Muscle of arm (tissue), 1 donor: ENCODE measurements at regions not wholly inside any gene's neighbourhood (a gene's known extent, or its start where the extent isn't known, plus 50 kb on each side); places are given as distances from the start of the nearest gene placed in this dataset.
A peak's percentile ranks its signal among the peaks of the same experiment; 100 is the strongest.

Experiments
- DNase-seq: peaks from one replicate; pipeline ENCODE4 v3.0.0-alpha.2; 2013

DNA sequence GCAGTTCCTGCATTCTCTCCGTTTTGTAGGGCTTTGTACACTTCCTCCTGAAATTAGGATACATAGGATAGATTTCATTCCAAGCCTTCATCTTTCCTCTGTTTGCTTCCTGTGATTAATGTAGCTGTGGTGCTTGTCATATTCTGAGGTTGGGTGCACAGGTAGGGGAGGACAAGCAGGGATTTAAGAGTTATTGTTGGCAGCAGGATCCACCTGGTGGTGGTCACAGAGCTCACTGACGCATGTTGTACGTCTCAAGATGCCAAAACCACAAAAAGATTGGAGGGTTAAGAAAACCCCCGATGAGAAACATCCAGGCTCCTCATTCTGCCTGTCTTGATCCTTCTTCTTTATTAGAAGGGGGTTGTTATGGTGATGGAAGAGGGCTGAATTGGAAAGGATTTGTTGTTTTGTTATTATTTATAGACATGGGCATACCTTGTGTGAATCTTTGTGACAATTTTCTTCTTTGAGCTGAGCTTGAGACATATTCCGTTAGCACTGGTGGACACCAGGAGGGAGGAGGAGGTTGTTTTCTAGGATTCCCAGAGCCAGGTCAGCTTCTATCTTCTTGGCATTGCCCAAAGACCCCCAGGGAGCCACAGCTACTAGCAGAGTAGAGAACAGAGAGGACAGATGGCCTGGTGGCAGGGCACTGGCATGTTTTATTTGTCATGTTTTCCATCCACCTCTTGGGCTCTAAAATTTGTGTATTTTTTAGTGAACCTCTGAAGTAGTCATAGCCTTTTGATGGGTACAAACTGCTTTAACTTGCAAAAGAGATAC is 57.7 kb upstream of the LARS2 start:
- DNase-seq, result no peak

DNA sequence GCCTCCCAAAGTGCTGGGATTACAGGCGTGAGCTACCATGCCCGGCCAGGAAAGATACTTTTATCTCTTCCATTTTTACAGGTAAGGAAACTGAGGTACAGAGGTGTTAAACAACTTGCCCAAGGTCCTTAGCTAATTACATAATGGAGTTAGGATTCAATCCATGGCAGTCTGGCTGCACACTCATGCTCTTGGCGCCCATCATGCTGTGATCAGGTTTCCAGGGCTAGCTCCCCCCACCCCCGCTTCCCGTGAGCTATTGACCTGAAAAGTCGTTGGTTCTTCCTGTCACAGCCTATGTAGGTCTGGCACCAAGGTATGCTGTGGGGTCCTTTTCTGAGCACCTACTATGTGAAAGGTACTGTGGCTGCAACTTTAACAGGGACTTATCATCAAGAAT is 55.9 kb upstream of the LARS2 start:
- DNase-seq, result no peak

DNA sequence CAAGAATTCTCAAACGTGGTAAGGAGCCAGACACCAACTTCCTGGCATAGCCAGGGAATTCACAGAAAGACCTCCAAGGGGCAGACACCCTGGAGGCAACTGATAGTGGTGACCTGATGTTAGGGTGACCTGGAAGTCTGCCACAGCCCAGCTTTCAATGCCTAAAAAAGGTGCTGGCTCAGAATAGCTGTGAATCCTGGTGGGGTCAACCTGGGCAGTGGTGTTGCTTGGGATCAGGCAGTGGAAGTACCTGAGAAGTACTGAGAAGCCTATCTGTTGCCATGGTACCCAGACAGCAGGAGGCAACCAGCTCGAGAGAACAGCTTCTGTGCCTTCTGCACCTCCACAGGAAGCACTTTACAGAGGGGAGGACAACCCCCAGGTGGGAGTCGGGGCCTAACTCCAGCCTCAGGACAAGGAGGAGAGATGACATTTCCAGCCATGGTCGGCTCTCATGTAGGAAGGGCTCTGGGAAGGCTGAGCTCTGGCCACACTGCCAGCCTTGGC is 55.4 kb upstream of the LARS2 start:
- no peak for DNase-seq

DNA sequence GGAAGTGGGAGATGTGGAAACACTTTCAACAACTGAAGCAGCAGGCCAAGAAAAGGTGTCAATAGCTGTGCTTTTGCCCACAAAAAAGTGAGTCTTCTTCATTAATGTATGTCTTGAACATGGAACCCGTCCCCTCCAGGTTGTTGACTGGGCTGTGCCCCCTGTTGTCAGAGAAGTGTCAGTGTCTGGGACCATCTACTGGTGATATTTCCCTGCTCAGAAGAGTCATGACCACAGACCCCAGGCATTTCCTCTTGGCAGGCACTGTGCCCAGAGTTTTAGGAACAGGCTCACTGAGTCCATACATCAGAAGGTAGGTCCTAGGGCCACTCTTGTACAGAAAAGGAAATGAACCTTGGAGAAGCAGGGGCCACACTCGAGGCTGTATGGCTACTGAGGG is 54.8 kb upstream of the LARS2 start:
- no peak for DNase-seq

DNA sequence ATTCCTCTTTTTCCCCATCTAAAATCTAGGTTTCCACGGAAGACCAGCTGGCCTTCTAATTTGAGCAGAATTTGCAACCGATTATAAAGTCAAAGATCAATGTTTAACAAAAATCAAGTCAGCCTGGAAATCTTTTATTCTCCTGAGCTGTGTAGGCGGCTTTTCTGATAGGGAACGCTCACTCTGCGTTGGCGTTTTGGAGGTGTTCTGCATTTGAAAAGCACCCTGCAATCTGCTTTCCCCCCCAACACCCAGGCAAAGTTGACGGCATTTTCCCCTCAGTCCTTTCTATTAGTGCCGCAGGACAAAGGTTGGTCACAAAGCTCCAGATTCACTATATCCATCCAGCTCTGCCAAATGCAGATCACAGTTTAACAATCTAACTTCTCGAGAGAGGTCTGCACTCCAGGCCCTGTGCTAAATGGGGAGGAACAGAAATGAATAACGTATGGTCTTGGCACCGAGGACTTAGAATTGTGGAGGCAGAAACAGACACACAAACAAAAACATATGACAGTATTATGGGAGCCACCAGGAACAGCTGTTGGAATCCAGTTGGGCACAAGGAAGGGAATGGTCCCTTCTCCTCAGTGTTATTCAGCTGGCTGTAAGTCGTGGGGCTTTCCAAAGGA is 50.4 kb upstream of the LARS2 start:
- DNase-seq, result peak; percentile 25
